GM18873 (cell line): ENCODE measurements at regions not wholly inside any gene's neighbourhood (a gene's known extent, or its start where the extent isn't known, plus 50 kb on each side); places are given as distances from the start of the nearest gene placed in this dataset.

ENCODE experiments used
- ATAC-seq: cut with Tn5 transposase; IDR thresholded peaks from one replicate; pipeline ENCODE4 v1.9.1; 2021; ENCODE audit warnings: mild to moderate bottlenecking, moderate library complexity, moderate number of reproducible peaks; ENCODE audit not compliant: unreplicated experiment, low FRiP score

DNA sequence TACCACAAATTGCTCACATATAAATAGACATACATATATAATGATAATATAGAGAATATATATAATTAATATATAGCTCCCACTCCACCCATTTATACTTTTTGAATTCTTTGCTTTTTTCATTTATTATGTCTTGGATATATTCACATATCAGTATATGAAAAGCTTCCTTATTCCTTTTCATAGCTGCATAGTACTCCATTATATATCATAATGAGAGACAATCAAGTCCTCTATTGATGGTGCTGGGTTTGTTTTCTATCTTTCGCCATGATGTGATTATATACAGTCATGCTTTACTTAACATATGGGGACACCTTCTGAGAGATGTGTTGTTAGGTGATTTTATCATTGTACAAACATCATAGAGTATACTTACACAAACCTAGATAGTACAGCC is 51.6 kb upstream of the ELL2 start:
- ATAC-seq = no peak

DNA sequence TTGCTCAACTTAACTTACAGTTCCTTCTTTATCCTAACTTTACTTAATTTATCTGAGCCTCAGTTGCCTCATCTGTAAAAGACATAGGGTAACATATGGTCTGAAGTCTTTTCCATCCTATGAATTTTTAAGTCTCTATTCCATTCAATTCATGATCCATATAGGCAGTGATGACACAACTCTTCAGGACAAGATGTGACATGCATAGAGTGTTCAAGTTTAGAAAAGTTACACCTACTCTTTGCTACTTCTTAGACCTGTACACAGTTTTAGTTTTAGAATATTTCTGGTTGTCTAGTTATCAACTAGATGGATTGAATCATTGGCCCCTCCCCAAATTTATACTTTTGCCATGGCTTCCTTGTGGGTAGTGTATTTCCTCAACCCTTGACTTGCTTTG is 50.7 kb upstream of the ELL2 start:
- no peak for ATAC-seq
